Suprapubic skin (tissue), 3 donors: ENCODE measurements at regions not wholly inside any gene's neighbourhood (a gene's known extent, or its start where the extent isn't known, plus 50 kb on each side); places are given as distances from the start of the nearest gene placed in this dataset.

ENCODE experiments used
- POLR2AphosphoS5 ChIP-seq, 3 donors: sonication (generic); formaldehyde crosslinking; IDR thresholded peaks; one replicate each; pipeline ENCODE4 v1.6.1; 2017; ENCODE audit warnings: antibody characterized with exemption in 3 of 3
- TF ChIP-seq, protein P1 (sequence below), 2 donors: fragments of 200-600 bp in 1 of 2; fragments of 450-650 bp in 1 of 2; sonication (generic) in 1 of 2; IDR thresholded peaks; one replicate each; pipeline ENCODE4 v1.5.1; 2016 to 2019; ENCODE audit warnings: antibody characterized with exemption in 2 of 2, mild to moderate bottlenecking in 1 of 2, moderate library complexity in 1 of 2

DNA sequence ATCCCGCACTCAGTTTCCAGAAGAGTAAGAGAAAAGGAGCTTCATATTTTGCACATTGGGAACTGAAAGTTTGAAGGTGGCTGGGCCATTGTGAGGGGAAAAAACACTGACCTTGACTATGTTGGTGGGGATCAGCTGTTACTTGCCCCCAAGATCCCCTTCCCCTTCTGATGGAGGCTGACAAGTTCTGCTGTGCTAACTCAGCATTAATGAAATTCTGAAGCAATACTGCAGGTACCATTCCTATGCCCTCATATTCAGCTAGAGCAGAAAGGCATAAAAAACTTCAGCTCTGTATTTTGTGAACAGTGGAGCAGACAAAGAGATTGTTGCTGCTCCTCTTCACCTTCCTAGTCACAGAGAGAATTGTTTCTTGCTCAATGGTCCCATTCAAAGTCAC lies 1013.8 kb upstream of the C9orf72 start:
- TF ChIP-seq, protein P1, sequence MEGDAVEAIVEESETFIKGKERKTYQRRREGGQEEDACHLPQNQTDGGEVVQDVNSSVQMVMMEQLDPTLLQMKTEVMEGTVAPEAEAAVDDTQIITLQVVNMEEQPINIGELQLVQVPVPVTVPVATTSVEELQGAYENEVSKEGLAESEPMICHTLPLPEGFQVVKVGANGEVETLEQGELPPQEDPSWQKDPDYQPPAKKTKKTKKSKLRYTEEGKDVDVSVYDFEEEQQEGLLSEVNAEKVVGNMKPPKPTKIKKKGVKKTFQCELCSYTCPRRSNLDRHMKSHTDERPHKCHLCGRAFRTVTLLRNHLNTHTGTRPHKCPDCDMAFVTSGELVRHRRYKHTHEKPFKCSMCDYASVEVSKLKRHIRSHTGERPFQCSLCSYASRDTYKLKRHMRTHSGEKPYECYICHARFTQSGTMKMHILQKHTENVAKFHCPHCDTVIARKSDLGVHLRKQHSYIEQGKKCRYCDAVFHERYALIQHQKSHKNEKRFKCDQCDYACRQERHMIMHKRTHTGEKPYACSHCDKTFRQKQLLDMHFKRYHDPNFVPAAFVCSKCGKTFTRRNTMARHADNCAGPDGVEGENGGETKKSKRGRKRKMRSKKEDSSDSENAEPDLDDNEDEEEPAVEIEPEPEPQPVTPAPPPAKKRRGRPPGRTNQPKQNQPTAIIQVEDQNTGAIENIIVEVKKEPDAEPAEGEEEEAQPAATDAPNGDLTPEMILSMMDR (IDR thresholded peaks at IDR 0.05), result no peak
- TF ChIP-seq POLR2AphosphoS5 (IDR thresholded peaks at IDR 0.05), result no peak
